ENCODE measurements at regions not wholly inside any gene's neighbourhood (a gene's known extent, or its start where the extent isn't known, plus 50 kb on each side); places are given as distances from the start of the nearest gene placed in this dataset.
"Not testable (repeated sequence)": the region's sequence is repeated elsewhere in the genome, so short reads cannot be mapped to it uniquely, and the experiment has no call there.

DNA sequence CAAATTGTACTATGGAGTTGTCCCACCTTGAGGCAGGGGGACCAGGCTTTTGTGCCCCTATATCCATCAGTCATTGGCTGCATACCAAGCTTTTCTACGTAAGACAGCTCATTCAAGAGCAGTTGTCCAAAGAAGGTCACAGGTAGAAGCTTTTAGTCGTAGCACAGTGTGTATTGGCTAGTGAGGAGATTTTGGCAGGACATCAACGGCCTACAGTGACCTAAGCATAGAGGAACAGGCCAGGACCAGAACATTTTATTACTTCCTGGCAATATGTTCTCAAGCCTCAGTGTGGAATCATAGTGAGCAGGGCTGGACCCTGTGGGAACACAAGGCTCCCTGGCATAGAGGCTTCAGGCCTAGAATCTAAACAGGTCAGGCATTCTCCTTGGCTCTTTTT, 105.4 kb upstream of the ANKRD28 start:
- H3K36me3 ChIP-seq: no peaks in the 10 kb centered on the region
- DNase-seq (no peak), ATAC-seq (peak in 1 of 2 donors; percentile 29)
- no peak overlapping the region for H3K27ac ChIP-seq
- TF ChIP-seq CTCF (IDR thresholded peaks at IDR 0.05): no peak
- H3K4me3 ChIP-seq: no peak overlapping the region
- H3K4me1 ChIP-seq: no peaks in the 10 kb centered on the region
- intact Hi-C loops (cut with DNase I): no loop called here
- H3K9me3 ChIP-seq: no peaks in the 10 kb centered on the region
- H3K27me3 ChIP-seq (ENCODE audit: low read depth): no peaks in the 10 kb centered on the region

- TF ChIP-seq CTCF (IDR thresholded peaks at IDR 0.05): no peak
- Histone ChIP-seq H3K4me3 (no peak overlapping the region), H3K27me3 (ENCODE audit: low read depth) (no peaks in the 10 kb centered on the region), H3K36me3 (no peaks in the 10 kb centered on the region), H3K9me3 (no peaks in the 10 kb centered on the region), H3K4me1 (no peaks in the 10 kb centered on the region), H3K27ac (no peak overlapping the region)
- ATAC-seq: no peak
- intact Hi-C loops (cut with DNase I): no loop called here
- DNase-seq: no peak
These were observed 106.3 kb upstream of the ANKRD28 start for GRCh38 chr3:15903759-15904720.

GRCh38 chr3:15905041-15905440, 107.3 kb upstream of the ANKRD28 start:
- H3K4me3 ChIP-seq: no peak overlapping the region
- no peak for TF ChIP-seq CTCF (IDR thresholded peaks at IDR 0.05)
- H3K27ac ChIP-seq: no peak overlapping the region
- H3K4me1 ChIP-seq: no peaks in the 10 kb centered on the region
- H3K27me3 ChIP-seq (ENCODE audit: low read depth): no peaks in the 10 kb centered on the region
- H3K36me3 ChIP-seq: no peaks in the 10 kb centered on the region
- DNase-seq: no peak
- H3K9me3 ChIP-seq: no peaks in the 10 kb centered on the region
- no peak for ATAC-seq
- intact Hi-C loops (cut with DNase I): no loop called here

DNA sequence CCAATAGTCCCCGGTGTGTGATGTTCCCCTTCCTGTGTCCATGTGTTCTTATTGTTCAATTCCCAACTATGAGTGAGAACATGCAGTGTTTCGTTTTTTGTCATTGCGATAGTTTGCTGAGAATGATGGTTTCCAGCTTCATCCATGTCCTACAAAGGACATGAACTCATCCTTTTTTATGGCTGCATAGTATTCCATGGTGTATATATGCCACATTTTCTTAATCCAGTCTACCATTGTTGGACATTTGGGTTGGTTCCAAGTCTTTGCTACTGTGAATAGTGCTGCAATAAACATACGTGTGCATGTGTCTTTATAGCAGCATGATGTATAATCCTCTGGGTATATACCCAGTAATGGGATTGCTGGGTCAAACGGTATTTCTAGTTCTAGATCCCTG, 109.6 kb upstream of the ANKRD28 start:
- intact Hi-C loops (cut with DNase I); H3K4me3 ChIP-seq; H3K36me3 ChIP-seq; H3K9me3 ChIP-seq; ATAC-seq; H3K4me1 ChIP-seq; H3K27ac ChIP-seq; DNase-seq; H3K27me3 ChIP-seq (ENCODE audit: low read depth): not testable (repeated sequence)

GRCh38 chr3:15918988-15919387, 121.2 kb upstream of the ANKRD28 start:
- Histone ChIP-seq H3K4me3 (no peak overlapping the region), H3K36me3 (no peaks in the 10 kb centered on the region), H3K27ac (no peak overlapping the region), H3K9me3 (no peaks in the 10 kb centered on the region), H3K27me3 (ENCODE audit: low read depth) (no peaks in the 10 kb centered on the region), H3K4me1 (no peaks in the 10 kb centered on the region)
- intact Hi-C loops (cut with DNase I): no loop called here
- no peak for ATAC-seq
- TF ChIP-seq CTCF (IDR thresholded peaks at IDR 0.05): no peak
- DNase-seq: no peak

DNA sequence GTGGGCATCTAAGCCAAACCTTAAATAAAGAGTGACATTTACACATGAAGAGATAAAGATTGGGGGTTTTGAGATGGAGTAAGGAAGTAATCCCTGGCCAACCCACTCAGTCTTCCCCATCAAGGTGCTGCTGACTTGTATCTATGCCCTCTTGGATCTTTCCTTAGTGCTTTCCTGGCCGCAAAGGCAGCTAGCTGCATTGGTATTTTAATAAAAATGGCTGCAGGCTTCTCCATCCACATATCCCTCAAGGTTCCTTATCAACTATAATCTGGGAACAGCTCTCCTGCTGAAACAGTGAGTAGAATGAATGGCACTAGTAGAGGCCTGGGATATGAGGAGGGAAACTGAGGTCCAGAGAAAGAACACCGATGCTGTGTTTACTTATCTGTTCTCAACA, 122.2 kb upstream of the ANKRD28 start:
- no peaks in the 10 kb centered on the region for H3K36me3 ChIP-seq
- ATAC-seq: no peak
- H3K4me3 ChIP-seq: no peak overlapping the region
- intact Hi-C loops (cut with DNase I): no loop called here
- H3K9me3 ChIP-seq: no peaks in the 10 kb centered on the region
- no peaks in the 10 kb centered on the region for H3K4me1 ChIP-seq
- H3K27ac ChIP-seq: no peak overlapping the region
- DNase-seq: no peak
- no peaks in the 10 kb centered on the region for H3K27me3 ChIP-seq (ENCODE audit: low read depth)
- no peak for TF ChIP-seq CTCF (IDR thresholded peaks at IDR 0.05)

Measured in lower lobe of right lung (tissue), 2 donors.